T-helper 17 cell (primary cell): ENCODE measurements at regions not wholly inside any gene's neighbourhood (a gene's known extent, or its start where the extent isn't known, plus 50 kb on each side); places are given as distances from the start of the nearest gene placed in this dataset.

Experiments
- ATAC-seq: fragments of 150-1000 bp; cut with Tn5 transposase; 2 replicates; pipeline ENCODE4 v1.10.0; 2021; ENCODE audit warnings: mild to moderate bottlenecking, moderate library complexity
- DNase-seq, 3 donors: peaks; one replicate each; pipeline versions ENCODE4 v3.0.0 to v3.0.0-alpha.2; 2020 to 2021
- H3K9me3 ChIP-seq: one replicate; pipeline ENCODE4 v1.7.0; 2013; ENCODE audit warnings: low read length, mild to moderate bottlenecking; ENCODE audit not compliant: control insufficient read depth, poor library complexity, severe bottlenecking
- H3K27ac Mint-ChIP-seq: one replicate; pipeline ENCODE4 v1.8.0; 2022; ENCODE audit warnings: mild to moderate bottlenecking, moderate library complexity, mixed read lengths
- H3K27me3 Mint-ChIP-seq: one replicate; pipeline ENCODE4 v1.8.0; 2022; ENCODE audit warnings: mixed read lengths
- H3K36me3 Mint-ChIP-seq: one replicate; pipeline ENCODE4 v1.8.0; 2022; ENCODE audit warnings: low read depth, mixed read lengths
- H3K4me1 Mint-ChIP-seq: one replicate; pipeline ENCODE4 v1.8.0; 2022; ENCODE audit warnings: mild to moderate bottlenecking, mixed read lengths
- H3K4me3 Mint-ChIP-seq: one replicate; pipeline ENCODE4 v1.8.0; 2022; ENCODE audit warnings: mild to moderate bottlenecking, moderate library complexity, mixed read lengths

DNA sequence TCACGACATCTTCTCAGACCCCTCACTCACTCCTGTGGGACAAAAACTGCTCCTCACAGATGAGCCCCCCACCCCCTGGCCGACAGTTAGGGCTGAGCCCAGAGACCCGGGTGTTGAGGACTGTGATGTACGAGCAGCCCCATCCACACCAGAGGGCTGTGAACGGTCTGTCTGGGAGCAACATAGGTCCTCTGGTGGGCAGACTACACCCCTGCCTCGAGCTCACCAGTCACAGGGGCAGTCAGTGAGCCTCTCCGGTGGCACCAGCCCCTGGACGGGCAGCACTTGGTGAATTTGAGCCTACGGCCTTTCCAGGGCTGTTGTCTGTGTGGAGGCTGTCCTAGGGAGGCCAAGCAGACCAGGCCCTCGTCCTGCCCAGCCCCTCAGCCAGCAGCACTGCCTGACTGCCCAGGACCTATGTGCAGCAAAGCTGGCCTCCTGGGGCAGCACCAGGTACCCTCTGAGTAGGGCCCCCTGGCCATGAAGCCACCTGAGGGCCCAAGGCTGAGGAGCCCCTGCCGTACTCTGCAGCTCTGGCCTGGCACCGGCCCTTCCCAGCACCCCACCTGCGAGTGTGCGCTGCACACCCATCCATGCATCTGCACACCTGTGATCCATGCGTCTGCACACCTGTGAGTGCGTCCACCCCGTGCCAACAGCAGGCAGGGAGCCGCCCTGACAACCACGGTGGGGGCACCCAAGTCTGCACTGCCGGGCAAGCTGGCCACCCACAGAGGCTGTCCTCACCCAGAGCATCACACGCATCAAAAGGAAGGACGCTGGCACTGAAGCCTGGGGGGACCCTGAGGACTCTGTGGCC lies 111.6 kb upstream of the NKX1-1 start:
- Mint-ChIP-seq H3K36me3 (no peaks in the 10 kb centered on the region), H3K4me1 (peaks cover 5% of the 10 kb centered on the region), H3K4me3 (no peak overlapping the region), H3K27ac (no peak overlapping the region), H3K27me3 (no peaks in the 10 kb centered on the region)
- DNase-seq (no peak), ATAC-seq (no peak)
- H3K9me3 ChIP-seq, result no peaks in the 10 kb centered on the region

GRCh38 chr4:1516881-1517480 lies 110.7 kb upstream of the NKX1-1 start:
- ATAC-seq, result no peak
- no peaks in the 10 kb centered on the region for H3K27me3 Mint-ChIP-seq

DNA sequence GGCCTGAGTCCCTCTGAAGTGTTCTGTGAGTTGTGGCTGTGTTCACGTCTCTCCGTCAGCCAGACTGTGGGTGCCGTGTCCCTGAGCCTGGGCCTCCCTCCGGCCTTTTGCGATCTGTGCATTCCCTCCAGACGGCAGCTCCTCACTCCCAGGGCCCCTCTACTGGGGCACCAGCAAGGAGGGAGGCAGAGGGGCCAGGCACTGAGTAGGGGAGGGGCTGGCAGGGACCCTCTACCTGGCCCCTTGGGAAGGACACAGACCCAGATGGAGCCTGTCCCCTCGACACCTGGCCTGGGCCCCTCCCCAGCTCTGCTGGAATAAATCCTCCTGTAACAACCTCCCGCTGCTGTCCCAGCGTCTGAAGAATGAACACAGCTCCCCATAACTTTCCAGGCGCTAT lies 110.0 kb upstream of the NKX1-1 start:
- Mint-ChIP-seq H3K4me3 (no peak overlapping the region), H3K36me3 (no peaks in the 10 kb centered on the region), H3K4me1 (peaks cover 2% of the 10 kb centered on the region), H3K27me3 (no peaks in the 10 kb centered on the region), H3K27ac (no peak overlapping the region)
- no peak for DNase-seq
- no peaks in the 10 kb centered on the region for H3K9me3 ChIP-seq
- no peak for ATAC-seq

More at GRCh38 chr4:1516881-1517480, 110.7 kb upstream of the NKX1-1 start:
- Mint-ChIP-seq H3K36me3 (no peaks in the 10 kb centered on the region), H3K27ac (no peak overlapping the region), H3K4me3 (no peak overlapping the region), H3K4me1 (peaks cover 5% of the 10 kb centered on the region)
- no peak for DNase-seq
- no peaks in the 10 kb centered on the region for H3K9me3 ChIP-seq

DNA sequence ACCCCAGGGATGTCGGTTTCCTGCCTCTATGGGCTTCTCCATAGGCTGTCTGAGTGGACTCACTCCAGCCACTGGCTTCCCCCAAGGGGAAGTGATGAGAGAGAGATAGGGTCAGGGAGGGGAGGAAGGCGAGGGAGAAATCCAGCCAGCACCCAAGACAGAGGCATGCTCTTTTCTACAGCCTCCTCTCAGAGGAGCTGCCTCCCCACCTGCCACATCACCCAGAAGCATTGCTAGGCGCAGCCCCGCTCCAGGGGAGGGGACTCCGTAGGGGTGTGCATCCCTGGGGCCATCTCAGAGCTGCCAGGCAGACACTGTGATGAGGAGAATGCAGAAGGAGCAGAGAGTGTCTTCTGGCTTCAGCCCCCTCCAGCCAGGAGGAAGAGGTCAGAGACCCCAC lies 109.5 kb upstream of the NKX1-1 start:
- H3K36me3 Mint-ChIP-seq, result no peaks in the 10 kb centered on the region
- H3K4me1 Mint-ChIP-seq, result no peaks in the 10 kb centered on the region
- no peak overlapping the region for H3K27ac Mint-ChIP-seq
- H3K9me3 ChIP-seq, result no peaks in the 10 kb centered on the region
- no peak for DNase-seq
- no peaks in the 10 kb centered on the region for H3K27me3 Mint-ChIP-seq
- no peak overlapping the region for H3K4me3 Mint-ChIP-seq
- ATAC-seq, result no peak

- Mint-ChIP-seq H3K27ac (no peak overlapping the region), H3K4me1 (no peaks in the 10 kb centered on the region), H3K27me3 (no peaks in the 10 kb centered on the region), H3K4me3 (no peak overlapping the region), H3K36me3 (no peaks in the 10 kb centered on the region)
- H3K9me3 ChIP-seq, result no peaks in the 10 kb centered on the region
- no peak for ATAC-seq
- DNase-seq, result no peak
Measured at GRCh38 chr4:1515156-1515555, 108.9 kb upstream of the NKX1-1 start.

DNA sequence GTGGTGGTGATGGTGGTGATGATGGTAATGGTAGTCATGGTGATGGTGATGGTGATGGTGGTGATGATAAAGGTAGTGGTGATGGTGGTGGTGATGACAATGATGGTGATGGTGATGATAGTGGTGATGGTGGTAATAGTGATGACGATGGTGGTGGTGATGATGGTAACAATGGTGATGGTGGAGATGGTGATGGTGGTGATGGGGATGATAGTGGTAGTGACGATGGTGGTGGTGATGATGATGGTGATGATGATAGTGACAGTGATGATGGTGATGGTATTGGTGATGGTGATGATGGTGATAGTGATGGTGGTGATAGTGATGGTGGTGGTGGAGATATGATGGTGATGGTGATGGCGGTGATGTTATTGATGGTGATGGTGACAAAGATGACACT lies 108.4 kb upstream of the NKX1-1 start:
- H3K9me3 ChIP-seq, result no peaks in the 10 kb centered on the region
- Mint-ChIP-seq H3K27me3 (no peaks in the 10 kb centered on the region), H3K36me3 (peaks cover 2% of the 10 kb centered on the region), H3K4me1 (no peaks in the 10 kb centered on the region), H3K4me3 (no peak overlapping the region), H3K27ac (no peak overlapping the region)
- no peak for DNase-seq
- ATAC-seq, result no peak

DNA sequence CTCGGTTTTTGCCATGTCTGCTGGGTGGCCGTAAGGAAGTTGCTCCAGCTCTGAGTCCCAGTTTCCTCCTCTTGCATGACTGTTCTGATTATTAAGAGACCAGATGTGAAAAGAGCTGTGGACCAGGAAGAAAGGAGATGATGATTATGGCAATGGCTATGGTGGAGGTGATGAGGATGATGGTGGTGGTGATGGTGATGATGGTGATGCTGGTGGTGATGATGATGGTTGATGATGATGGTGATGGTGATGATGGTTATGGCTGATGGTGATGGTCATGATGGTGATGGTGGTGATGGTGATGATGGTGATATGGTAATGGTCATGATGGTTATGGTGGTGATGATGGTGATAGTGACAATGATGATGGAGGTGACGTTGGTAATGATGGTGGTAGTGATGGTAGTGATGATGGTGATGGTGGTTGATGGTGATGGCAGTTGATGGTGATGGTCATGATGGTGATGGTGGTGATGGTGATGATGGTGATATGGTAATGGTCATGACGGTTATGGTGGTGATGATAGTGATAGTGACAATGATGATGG lies 107.8 kb upstream of the NKX1-1 start:
- Mint-ChIP-seq H3K4me1 (no peaks in the 10 kb centered on the region), H3K27ac (no peak overlapping the region), H3K4me3 (no peak overlapping the region), H3K27me3 (no peaks in the 10 kb centered on the region), H3K36me3 (peaks cover 2% of the 10 kb centered on the region)
- ATAC-seq, result no peak
- no peaks in the 10 kb centered on the region for H3K9me3 ChIP-seq
- DNase-seq, result no peak

- DNase-seq (peak in 2 of 3 donors; percentile 46 to 47), ATAC-seq (peak; percentile 64)
- no peaks in the 10 kb centered on the region for H3K4me1 Mint-ChIP-seq
Measured at GRCh38 chr4:1512738-1513660, 106.8 kb upstream of the NKX1-1 start.

GRCh38 chr4:1512051-1512737 lies 106.0 kb upstream of the NKX1-1 start:
- no peak for ATAC-seq
- Mint-ChIP-seq H3K27me3 (peaks cover 5% of the 10 kb centered on the region), H3K27ac (no peak overlapping the region), H3K36me3 (peaks cover 2% of the 10 kb centered on the region), H3K4me1 (no peaks in the 10 kb centered on the region), H3K4me3 (no peak overlapping the region)
- H3K9me3 ChIP-seq, result no peaks in the 10 kb centered on the region
- DNase-seq, result no peak

More at GRCh38 chr4:1512738-1513660, 106.8 kb upstream of the NKX1-1 start:
- Mint-ChIP-seq H3K4me3 (peak overlapping the region; percentile 13), H3K27ac (no peak overlapping the region), H3K36me3 (peaks cover 2% of the 10 kb centered on the region), H3K27me3 (peaks cover under 1% of the 10 kb centered on the region)
- H3K9me3 ChIP-seq, result no peaks in the 10 kb centered on the region

DNA sequence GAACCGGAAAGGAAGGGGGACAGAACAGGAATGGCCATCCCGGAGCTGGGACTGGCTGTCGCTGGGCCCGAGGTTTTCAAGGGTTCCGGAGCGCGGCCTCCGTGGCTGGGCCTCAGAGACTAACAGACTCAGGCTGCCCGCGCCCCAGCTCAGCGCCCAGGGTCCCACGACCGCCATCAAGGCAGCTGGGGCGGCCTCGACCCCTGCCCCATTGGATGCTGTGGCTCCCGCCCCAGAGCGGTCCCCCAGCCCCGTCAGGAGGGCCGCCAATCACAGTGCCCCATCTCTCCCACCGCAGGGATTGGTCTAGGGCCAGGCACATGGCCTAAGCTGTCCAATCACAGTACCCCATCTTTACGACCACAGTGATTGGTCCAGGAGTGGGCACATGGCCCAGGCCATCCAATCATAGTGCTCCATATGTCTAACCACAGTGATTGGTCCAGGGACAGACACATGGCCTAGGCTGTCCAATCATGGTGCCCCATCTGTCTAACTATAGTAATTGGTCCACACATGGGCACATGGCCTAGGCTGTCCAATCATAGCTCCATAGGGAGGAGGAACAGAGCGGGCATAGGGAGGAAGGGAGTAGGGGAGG lies 105.3 kb upstream of the NKX1-1 start:
- Mint-ChIP-seq H3K4me1 (peaks cover 3% of the 10 kb centered on the region), H3K36me3 (peaks cover 2% of the 10 kb centered on the region), H3K27ac (no peak overlapping the region), H3K27me3 (peaks cover 11% of the 10 kb centered on the region), H3K4me3 (no peak overlapping the region)
- ATAC-seq (peak; percentile 85), DNase-seq (no peak)
- H3K9me3 ChIP-seq, result no peaks in the 10 kb centered on the region

DNA sequence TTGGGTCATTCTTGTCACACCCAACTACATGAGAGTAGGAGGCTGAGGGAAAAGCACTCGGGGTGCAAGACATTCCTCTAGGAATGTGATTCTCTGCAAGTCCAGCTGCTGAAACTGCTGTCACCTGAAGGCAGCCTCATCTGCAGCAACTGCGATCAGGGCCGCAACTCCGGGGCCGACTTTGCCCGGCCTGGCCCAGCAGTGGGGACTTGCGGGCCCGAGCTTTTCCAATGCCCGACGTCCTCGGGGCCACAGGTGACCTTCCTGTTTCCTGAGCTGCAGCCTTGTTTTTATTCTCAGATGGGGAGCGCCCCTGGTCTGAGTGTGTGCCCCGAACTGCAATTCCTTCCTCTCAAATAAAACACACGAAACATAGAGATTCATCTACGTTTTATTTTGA lies 104.7 kb upstream of the NKX1-1 start:
- no peak overlapping the region for H3K4me3 Mint-ChIP-seq
- peaks cover 14% of the 10 kb centered on the region for H3K27me3 Mint-ChIP-seq
- no peaks in the 10 kb centered on the region for H3K9me3 ChIP-seq
- H3K36me3 Mint-ChIP-seq, result peaks cover 2% of the 10 kb centered on the region
- no peak overlapping the region for H3K27ac Mint-ChIP-seq
- DNase-seq (peak in 1 of 3 donors; percentile 5), ATAC-seq (no peak)
- H3K4me1 Mint-ChIP-seq, result peaks cover 3% of the 10 kb centered on the region

- ATAC-seq (no peak), DNase-seq (peak in 1 of 3 donors; percentile 4)
- H3K4me1 Mint-ChIP-seq, result peaks cover 3% of the 10 kb centered on the region
- peaks cover 20% of the 10 kb centered on the region for H3K27me3 Mint-ChIP-seq
- no peak overlapping the region for H3K4me3 Mint-ChIP-seq
- peaks cover 2% of the 10 kb centered on the region for H3K36me3 Mint-ChIP-seq
- H3K27ac Mint-ChIP-seq, result no peak overlapping the region
- H3K9me3 ChIP-seq, result no peaks in the 10 kb centered on the region
Measured at GRCh38 chr4:1509366-1509765, 103.1 kb upstream of the NKX1-1 start.
